B cell (primary cell): ENCODE measurements at regions not wholly inside any gene's neighbourhood (a gene's known extent, or its start where the extent isn't known, plus 50 kb on each side); places are given as distances from the start of the nearest gene placed in this dataset.

Source experiments
- ATAC-seq: fragments of 200-7000 bp; cut with Tn5 transposase; one replicate; pipeline ENCODE4 v1.10.0; 2021; ENCODE audit warnings: low read depth, mild to moderate bottlenecking, moderate number of reproducible peaks, moderate library complexity
- CTCF ChIA-PET: fragments of 350-600 bp; sonication (Branson Sonifier 250); formaldehyde crosslinking; loops from one replicate; lab custom pipeline; 2021; ENCODE audit warnings: antibody characterized with exemption, inconsistent platforms; lab: Charles Lee
- POLR2A ChIA-PET: fragments of 350-600 bp; sonication (Branson Sonifier 250); formaldehyde crosslinking; loops from one replicate; lab custom pipeline; 2021; ENCODE audit warnings: antibody characterized with exemption; lab: Charles Lee
- DNase-seq: peaks from one replicate; pipeline ENCODE4 v3.0.0; 2013
- H2AFZ ChIP-seq: 2 replicates; pipeline ENCODE4 v1.6.1; 2012; ENCODE audit warnings: mild to moderate bottlenecking, low read depth, low read length; ENCODE audit not compliant: insufficient read depth, poor library complexity, severe bottlenecking
- H3K27ac ChIP-seq, 2 donors: 1 replicate in 1 of 2; 2 replicates in 1 of 2; pipeline ENCODE4 v1.5.1; 2012 to 2013; ENCODE audit warnings: low read length in 2 of 2, mild to moderate bottlenecking in 2 of 2, moderate library complexity in 1 of 2
- H3K27me3 ChIP-seq, 4 experiments: fragments of 200-600 bp in 1 of 4; sonication (generic) in 1 of 4; replicated peaks in 1 of 4; 1 replicate in 2 of 4; 2 replicates in 2 of 4; pipeline versions ENCODE4 v1.6.1 to v1.7.0; 2013 to 2016; ENCODE audit warnings: low read length in 3 of 4, mild to moderate bottlenecking in 2 of 4, mixed read lengths in 1 of 4, moderate library complexity in 1 of 4; ENCODE audit not compliant: insufficient read depth in 4 of 4, control insufficient read depth in 3 of 4; ENCODE audit errors: control extremely low read depth in 1 of 4
- H3K36me3 ChIP-seq, 2 experiments: replicated peaks in 1 of 2; 1 replicate in 1 of 2; 2 replicates in 1 of 2; pipeline versions ENCODE4 v1.6.1 to v1.7.1; 2013; ENCODE audit warnings: low read length in 1 of 2; ENCODE audit not compliant: insufficient read depth in 2 of 2, control insufficient read depth in 1 of 2; ENCODE audit errors: control extremely low read depth in 1 of 2, extremely low read depth in 1 of 2
- H3K4me1 ChIP-seq, 2 donors: fragments of 200-600 bp in 1 of 2; sonication (generic) in 1 of 2; 1 replicate in 1 of 2; 2 replicates in 1 of 2; pipeline versions ENCODE4 v1.5.1 to v1.6.1; 2013 to 2017; ENCODE audit warnings: low read length in 2 of 2; ENCODE audit not compliant: control insufficient read depth in 2 of 2, insufficient read depth in 2 of 2
- H3K4me2 ChIP-seq: replicated peaks from 2 replicates; pipeline ENCODE3; 2012; ENCODE audit warnings: mild to moderate bottlenecking, low read depth, low read length; ENCODE audit not compliant: poor library complexity, severe bottlenecking
- H3K4me3 ChIP-seq, 5 experiments: fragments of 200-600 bp in 1 of 5; sonication (generic) in 1 of 5; 1 replicate in 3 of 5; 2 replicates in 2 of 5; pipeline versions ENCODE4 v1.5.1 to v1.7.0; 2011 to 2016; ENCODE audit warnings: low read length in 4 of 5, mild to moderate bottlenecking in 4 of 5, low read depth in 2 of 5, control low read depth in 1 of 5, moderate library complexity in 1 of 5; ENCODE audit not compliant: insufficient read depth in 1 of 5; ENCODE audit errors: control extremely low read depth in 1 of 5, extremely low read depth in 1 of 5
- H3K79me2 ChIP-seq: fragments of 200-600 bp; sonication (generic); one replicate; pipeline ENCODE4 v1.6.0; 2016; ENCODE audit warnings: low read length; ENCODE audit not compliant: control insufficient read depth, insufficient read depth
- H3K9ac ChIP-seq: fragments of 200-600 bp; sonication (generic); 2 replicates; pipeline ENCODE4 v1.6.1; 2017; ENCODE audit warnings: mild to moderate bottlenecking, low read length, moderate library complexity
- H3K9me3 ChIP-seq, 3 donors: one replicate each; pipeline versions ENCODE4 v1.6.1 to v1.7.1; 2013; ENCODE audit warnings: low read length in 2 of 3; ENCODE audit not compliant: control insufficient read depth in 2 of 3, insufficient read depth in 1 of 3; ENCODE audit errors: control extremely low read depth in 1 of 3
- H4K20me1 ChIP-seq: 2 replicates; pipeline ENCODE4 v1.6.0; 2012; ENCODE audit warnings: mild to moderate bottlenecking, low read length; ENCODE audit not compliant: insufficient read depth, control insufficient read depth, poor library complexity, severe bottlenecking
- H3K27ac Mint-ChIP-seq: one replicate; pipeline ENCODE4 v1.8.0; 2021; ENCODE audit warnings: mixed read lengths
- H3K27me3 Mint-ChIP-seq: one replicate; pipeline ENCODE4 v1.8.0; 2021; ENCODE audit warnings: mixed read lengths
- H3K4me1 Mint-ChIP-seq: one replicate; pipeline ENCODE4 v1.8.0; 2021; ENCODE audit warnings: mixed read lengths
- H3K4me3 Mint-ChIP-seq: one replicate; pipeline ENCODE4 v1.8.0; 2021; ENCODE audit warnings: mixed read lengths
- H3K9me3 Mint-ChIP-seq: one replicate; pipeline ENCODE4 v1.8.0; 2022; ENCODE audit warnings: mixed read lengths; ENCODE audit not compliant: insufficient read depth
- EZH2 ChIP-seq: IDR thresholded peaks from 2 replicates; pipeline ENCODE4 v1.6.1; 2012; ENCODE audit warnings: borderline replicate concordance, low read depth, mild to moderate bottlenecking, moderate library complexity, low read length; ENCODE audit not compliant: insufficient read depth, poor library complexity, severe bottlenecking
- WGBS: methylation state at CpG from one replicate; pipeline ENCODE4 v1.1.5; 2013; ENCODE audit warnings: missing lambda C conversion rate; ENCODE audit not compliant: insufficient coverage; 5-methylcytosine and 5-hydroxymethylcytosine counted together
- intact Hi-C: fragments of 100-400 bp; cut with micrococcal nuclease; formaldehyde crosslinking; loops from one replicate; pipeline ENCODE4 v1.10.0; 2022
- TF ChIP-seq, protein P1 (sequence below): fragments of 200-600 bp; IDR thresholded peaks from one replicate; pipeline ENCODE4 v1.8.0; 2022; ENCODE audit warnings: antibody characterized with exemption, mild to moderate bottlenecking

DNA sequence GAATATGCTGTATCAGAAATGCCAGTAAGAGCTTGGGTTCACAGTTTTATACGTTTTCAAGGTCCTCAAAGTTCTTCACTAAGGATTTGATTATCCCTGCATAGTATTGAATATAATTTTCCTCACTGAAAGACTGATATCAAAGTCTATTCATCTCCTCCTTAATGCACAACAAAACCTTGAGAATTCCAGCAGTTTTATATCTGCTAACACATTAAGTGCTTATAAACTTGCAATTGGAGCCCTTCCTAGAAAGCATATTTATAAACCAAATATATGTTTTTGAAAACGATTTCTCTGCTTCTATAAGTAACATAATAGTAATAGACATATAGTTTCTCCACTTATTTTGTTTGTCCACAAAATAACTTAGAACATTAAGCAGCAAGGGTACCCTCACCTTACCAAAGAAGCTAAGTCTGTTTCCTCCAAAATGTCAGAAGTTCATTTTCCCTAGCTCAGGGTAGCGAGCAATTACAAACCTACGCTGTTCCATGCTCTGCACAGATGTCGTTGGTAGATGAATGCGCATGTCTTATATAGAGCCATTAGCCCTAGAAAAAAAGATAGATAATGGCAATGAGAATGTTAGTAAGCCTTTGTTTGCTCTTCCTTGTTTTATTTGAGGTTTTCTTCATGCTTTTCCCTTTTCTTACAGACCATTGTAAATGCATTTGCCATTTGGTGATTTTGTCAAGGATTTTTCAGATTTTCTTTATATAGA lies 213.2 kb downstream of the RBM43 start:
- H3K4me3 Mint-ChIP-seq = no peak overlapping the region
- Histone ChIP-seq H3K9me3 (no peaks in the 10 kb centered on the region), H3K4me3 (no peak overlapping the region), H3K4me2 (no peak overlapping the region), H3K27me3 (no peaks in the 10 kb centered on the region), H3K9ac (no peak overlapping the region), H2AFZ (no peak overlapping the region), H3K4me1 (no peaks in the 10 kb centered on the region), H3K27ac (no peak overlapping the region), H3K79me2 (no peaks in the 10 kb centered on the region), H3K36me3 (no peaks in the 10 kb centered on the region), H4K20me1 (no peaks in the 10 kb centered on the region)
- no peak for TF ChIP-seq EZH2
- TF ChIP-seq, protein P1, sequence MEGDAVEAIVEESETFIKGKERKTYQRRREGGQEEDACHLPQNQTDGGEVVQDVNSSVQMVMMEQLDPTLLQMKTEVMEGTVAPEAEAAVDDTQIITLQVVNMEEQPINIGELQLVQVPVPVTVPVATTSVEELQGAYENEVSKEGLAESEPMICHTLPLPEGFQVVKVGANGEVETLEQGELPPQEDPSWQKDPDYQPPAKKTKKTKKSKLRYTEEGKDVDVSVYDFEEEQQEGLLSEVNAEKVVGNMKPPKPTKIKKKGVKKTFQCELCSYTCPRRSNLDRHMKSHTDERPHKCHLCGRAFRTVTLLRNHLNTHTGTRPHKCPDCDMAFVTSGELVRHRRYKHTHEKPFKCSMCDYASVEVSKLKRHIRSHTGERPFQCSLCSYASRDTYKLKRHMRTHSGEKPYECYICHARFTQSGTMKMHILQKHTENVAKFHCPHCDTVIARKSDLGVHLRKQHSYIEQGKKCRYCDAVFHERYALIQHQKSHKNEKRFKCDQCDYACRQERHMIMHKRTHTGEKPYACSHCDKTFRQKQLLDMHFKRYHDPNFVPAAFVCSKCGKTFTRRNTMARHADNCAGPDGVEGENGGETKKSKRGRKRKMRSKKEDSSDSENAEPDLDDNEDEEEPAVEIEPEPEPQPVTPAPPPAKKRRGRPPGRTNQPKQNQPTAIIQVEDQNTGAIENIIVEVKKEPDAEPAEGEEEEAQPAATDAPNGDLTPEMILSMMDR = no peak
- H3K4me1 Mint-ChIP-seq = no peaks in the 10 kb centered on the region
- H3K27me3 Mint-ChIP-seq = peaks cover 10% of the 10 kb centered on the region
- CTCF ChIA-PET = no interaction called here
- POLR2A ChIA-PET = no interaction called here
- DNase-seq (no peak), ATAC-seq (no peak)
- H3K9me3 Mint-ChIP-seq = peaks cover 2% of the 10 kb centered on the region
- intact Hi-C loops = no loop called here
- WGBS = no CpG with 5 or more reads among the region's 6 CpGs
- no peak overlapping the region for H3K27ac Mint-ChIP-seq

- H3K9me3 ChIP-seq = no peaks in the 10 kb centered on the region
- no peaks in the 10 kb centered on the region for H3K36me3 ChIP-seq
- H3K27ac ChIP-seq = no peak overlapping the region
- H3K4me1 Mint-ChIP-seq = no peaks in the 10 kb centered on the region
- DNase-seq (no peak), ATAC-seq (no peak)
- H2AFZ ChIP-seq = no peak overlapping the region
- H3K9me3 Mint-ChIP-seq = peaks cover 2% of the 10 kb centered on the region
- no peak for TF ChIP-seq EZH2
- TF ChIP-seq, protein P1 = no peak
- no peaks in the 10 kb centered on the region for H4K20me1 ChIP-seq
- H3K4me3 Mint-ChIP-seq = no peak overlapping the region
- H3K27me3 Mint-ChIP-seq = peaks cover 9% of the 10 kb centered on the region
- no peaks in the 10 kb centered on the region for H3K79me2 ChIP-seq
- ChIA-PET CTCF (no interaction called here), POLR2A (no interaction called here)
- WGBS = 85% methylated on average over 4 of the region's 5 CpGs
- intact Hi-C loops = no loop called here
- no peak overlapping the region for H3K4me2 ChIP-seq
- H3K9ac ChIP-seq = no peak overlapping the region
- H3K4me1 ChIP-seq = no peaks in the 10 kb centered on the region
- H3K27me3 ChIP-seq = no peaks in the 10 kb centered on the region
- no peak overlapping the region for H3K4me3 ChIP-seq
- H3K27ac Mint-ChIP-seq = no peak overlapping the region
These were observed 218.2 kb downstream of the RBM43 start for GRCh38 chr2:151043484-151043883.
